Erythroblast (primary cell): ENCODE measurements at regions not wholly inside any gene's neighbourhood (a gene's known extent, or its start where the extent isn't known, plus 50 kb on each side); places are given as distances from the start of the nearest gene placed in this dataset.

Source experiments
- GATA1 ChIP-seq: IDR thresholded peaks from 2 replicates; pipeline ENCODE4 v1.6.1; 2011; ENCODE audit warnings: low read depth, mild to moderate bottlenecking, control low read depth, low read length, moderate library complexity
- POLR2A ChIP-seq: IDR thresholded peaks from 2 replicates; pipeline ENCODE4 v1.6.1; 2011; ENCODE audit warnings: mild to moderate bottlenecking, low read length

DNA sequence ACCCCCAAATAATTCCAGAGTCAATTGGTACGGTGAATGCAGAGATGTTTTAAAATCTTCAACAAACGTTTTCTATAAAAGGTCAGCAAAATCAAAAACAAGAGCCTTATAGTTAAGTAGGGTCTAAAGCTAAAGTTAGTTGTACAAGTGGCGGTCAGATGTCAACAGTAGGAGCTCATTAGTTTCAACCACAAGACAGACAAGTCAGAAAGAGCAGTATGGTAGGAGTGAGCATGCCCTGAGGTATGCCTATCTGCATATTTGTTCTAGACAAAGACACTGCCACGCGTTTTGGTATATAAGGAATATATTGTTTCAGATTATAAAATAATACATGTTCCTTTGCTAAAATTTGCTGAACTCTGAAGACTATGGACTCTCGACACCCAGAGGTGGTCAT lies 431.5 kb upstream of the KIF2B start:
- no peak for TF ChIP-seq POLR2A
- TF ChIP-seq GATA1 = no peak
